ENCODE measurements at regions not wholly inside any gene's neighbourhood (a gene's known extent, or its start where the extent isn't known, plus 50 kb on each side); places are given as distances from the start of the nearest gene placed in this dataset.

DNA sequence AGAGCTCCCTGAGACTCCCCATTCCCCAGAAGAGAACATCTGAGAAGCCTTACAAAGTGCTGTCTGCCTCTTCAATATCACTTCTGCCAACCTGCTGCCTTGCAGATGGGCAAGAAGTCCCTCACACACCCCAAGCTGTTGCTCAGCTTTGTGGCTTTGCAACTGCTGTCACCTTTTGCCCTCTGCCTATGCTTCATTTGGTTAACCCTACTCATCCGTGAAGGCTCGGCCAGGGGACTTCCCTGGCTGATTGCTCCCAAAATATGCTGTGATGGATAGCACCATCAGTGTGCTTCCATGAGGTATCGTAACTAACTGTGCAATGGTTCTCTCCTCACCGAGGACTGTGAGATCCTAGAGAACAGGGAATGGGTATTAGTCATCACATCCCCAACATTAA is 88.9 kb upstream of the CYP1B1 start (continued):
- TF ChIP-seq, protein P1, sequence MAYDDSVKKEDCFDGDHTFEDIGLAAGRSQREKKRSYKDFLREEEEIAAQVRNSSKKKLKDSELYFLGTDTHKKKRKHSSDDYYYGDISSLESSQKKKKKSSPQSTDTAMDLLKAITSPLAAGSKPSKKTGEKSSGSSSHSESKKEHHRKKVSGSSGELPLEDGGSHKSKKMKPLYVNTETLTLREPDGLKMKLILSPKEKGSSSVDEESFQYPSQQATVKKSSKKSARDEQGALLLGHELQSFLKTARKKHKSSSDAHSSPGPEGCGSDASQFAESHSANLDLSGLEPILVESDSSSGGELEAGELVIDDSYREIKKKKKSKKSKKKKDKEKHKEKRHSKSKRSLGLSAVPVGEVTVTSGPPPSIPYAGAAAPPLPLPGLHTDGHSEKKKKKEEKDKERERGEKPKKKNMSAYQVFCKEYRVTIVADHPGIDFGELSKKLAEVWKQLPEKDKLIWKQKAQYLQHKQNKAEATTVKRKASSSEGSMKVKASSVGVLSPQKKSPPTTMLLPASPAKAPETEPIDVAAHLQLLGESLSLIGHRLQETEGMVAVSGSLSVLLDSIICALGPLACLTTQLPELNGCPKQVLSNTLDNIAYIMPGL (CRISPR knock-in tag; IDR thresholded peaks at IDR 0.05), result no peak
- TF ChIP-seq, protein P2, sequence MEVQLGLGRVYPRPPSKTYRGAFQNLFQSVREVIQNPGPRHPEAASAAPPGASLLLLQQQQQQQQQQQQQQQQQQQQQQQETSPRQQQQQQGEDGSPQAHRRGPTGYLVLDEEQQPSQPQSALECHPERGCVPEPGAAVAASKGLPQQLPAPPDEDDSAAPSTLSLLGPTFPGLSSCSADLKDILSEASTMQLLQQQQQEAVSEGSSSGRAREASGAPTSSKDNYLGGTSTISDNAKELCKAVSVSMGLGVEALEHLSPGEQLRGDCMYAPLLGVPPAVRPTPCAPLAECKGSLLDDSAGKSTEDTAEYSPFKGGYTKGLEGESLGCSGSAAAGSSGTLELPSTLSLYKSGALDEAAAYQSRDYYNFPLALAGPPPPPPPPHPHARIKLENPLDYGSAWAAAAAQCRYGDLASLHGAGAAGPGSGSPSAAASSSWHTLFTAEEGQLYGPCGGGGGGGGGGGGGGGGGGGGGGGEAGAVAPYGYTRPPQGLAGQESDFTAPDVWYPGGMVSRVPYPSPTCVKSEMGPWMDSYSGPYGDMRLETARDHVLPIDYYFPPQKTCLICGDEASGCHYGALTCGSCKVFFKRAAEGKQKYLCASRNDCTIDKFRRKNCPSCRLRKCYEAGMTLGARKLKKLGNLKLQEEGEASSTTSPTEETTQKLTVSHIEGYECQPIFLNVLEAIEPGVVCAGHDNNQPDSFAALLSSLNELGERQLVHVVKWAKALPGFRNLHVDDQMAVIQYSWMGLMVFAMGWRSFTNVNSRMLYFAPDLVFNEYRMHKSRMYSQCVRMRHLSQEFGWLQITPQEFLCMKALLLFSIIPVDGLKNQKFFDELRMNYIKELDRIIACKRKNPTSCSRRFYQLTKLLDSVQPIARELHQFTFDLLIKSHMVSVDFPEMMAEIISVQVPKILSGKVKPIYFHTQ (CRISPR knock-in tag; IDR thresholded peaks at IDR 0.05), result no peak
- TF ChIP-seq, protein P3, sequence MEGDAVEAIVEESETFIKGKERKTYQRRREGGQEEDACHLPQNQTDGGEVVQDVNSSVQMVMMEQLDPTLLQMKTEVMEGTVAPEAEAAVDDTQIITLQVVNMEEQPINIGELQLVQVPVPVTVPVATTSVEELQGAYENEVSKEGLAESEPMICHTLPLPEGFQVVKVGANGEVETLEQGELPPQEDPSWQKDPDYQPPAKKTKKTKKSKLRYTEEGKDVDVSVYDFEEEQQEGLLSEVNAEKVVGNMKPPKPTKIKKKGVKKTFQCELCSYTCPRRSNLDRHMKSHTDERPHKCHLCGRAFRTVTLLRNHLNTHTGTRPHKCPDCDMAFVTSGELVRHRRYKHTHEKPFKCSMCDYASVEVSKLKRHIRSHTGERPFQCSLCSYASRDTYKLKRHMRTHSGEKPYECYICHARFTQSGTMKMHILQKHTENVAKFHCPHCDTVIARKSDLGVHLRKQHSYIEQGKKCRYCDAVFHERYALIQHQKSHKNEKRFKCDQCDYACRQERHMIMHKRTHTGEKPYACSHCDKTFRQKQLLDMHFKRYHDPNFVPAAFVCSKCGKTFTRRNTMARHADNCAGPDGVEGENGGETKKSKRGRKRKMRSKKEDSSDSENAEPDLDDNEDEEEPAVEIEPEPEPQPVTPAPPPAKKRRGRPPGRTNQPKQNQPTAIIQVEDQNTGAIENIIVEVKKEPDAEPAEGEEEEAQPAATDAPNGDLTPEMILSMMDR (IDR thresholded peaks at IDR 0.05), result no peak
- TF ChIP-seq RORB (CRISPR knock-in tag; IDR thresholded peaks at IDR 0.05), result no peak

DNA sequence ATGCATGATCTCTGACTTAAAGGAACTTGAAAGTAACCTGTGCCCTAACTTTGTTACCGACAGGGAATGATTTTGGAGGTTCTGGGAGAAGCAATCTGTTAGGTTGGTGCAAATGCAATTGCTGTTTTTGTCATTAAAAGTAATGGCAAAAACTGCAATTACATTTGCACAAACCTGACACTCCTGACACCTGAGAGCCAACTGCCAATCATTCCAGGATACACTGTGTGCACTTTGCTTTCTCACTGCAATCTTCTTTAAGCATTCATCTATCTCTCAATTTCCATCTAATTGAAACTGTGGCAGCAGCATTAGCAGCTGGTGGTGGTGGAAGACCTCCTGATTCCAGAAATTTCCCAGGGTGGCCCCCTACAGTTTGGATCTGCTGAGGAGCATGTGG is 87.6 kb upstream of the CYP1B1 start:
- Mint-ChIP-seq H3K27ac (no peak overlapping the region), H3K36me3 (no peaks in the 10 kb centered on the region), H3K4me1 (peaks cover 12% of the 10 kb centered on the region), H3K9me3 (no peaks in the 10 kb centered on the region), H3K4me3 (no peak overlapping the region), H3K27me3 (ENCODE audit: low read depth) (peaks cover 18% of the 10 kb centered on the region)
- ChIA-PET POLR2A (no interaction called here), CTCF (interaction anchor here (1.1 kb wide), 1 partner anchor 87 kb away, joined by 4 read pairs; the partner anchor contains the start of gene CYP1B1)
- ATAC-seq (no peak), DNase-seq (ENCODE audit: low spot score) (no peak)
- no peak for TF ChIP-seq ZNF396 (CRISPR knock-in tag; IDR thresholded peaks at IDR 0.05; ENCODE audit: borderline replicate concordance)
- no peak for TF ChIP-seq JAZF1 (CRISPR knock-in tag; IDR thresholded peaks at IDR 0.05)
- no peak for TF ChIP-seq ZNF121 (CRISPR knock-in tag; IDR thresholded peaks at IDR 0.05)
- no peak for TF ChIP-seq PRRX2 (CRISPR knock-in tag; IDR thresholded peaks at IDR 0.05)
- no peak for TF ChIP-seq CREB1 (CRISPR knock-in tag; IDR thresholded peaks at IDR 0.05)
- TF ChIP-seq NR3C1 (CRISPR knock-in tag; conservative IDR thresholded peaks at IDR 0.05; ENCODE audit: low read depth), result no peak
- TF ChIP-seq, protein P4, sequence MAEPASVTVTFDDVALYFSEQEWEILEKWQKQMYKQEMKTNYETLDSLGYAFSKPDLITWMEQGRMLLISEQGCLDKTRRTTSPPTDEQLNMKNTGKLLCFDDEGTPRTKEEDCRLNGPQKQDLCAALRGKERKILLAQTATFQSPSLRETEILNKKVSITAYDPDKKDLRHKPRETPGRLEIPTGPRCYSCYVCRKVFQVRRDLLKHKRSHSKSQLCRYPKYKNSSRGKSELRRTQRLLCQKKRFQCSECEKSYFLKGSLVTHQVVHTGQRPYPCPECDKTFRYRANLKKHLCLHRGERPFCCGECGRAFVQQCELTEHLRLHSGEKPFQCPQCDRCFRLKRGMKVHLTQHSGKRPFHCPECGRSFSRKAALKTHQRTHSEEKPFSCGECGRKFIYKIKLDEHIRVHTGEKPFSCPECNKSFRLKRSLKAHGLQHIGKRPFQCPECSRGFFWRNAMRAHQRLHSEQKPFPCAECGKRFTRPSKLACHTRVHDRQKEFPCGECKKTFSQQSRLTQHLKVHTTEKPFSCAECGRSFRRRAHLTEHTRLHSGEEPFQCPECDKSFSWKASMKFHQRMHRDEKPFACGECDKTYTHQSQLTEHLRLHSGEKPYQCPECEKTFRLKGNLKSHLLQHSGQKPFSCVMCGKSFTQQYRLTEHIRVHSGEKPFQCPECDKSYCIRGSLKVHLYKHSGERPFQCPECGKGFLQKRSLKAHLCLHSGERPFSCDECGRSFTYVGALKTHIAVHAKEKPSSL (CRISPR knock-in tag; conservative IDR thresholded peaks at IDR 0.05), result no peak
- TF ChIP-seq, protein P5, sequence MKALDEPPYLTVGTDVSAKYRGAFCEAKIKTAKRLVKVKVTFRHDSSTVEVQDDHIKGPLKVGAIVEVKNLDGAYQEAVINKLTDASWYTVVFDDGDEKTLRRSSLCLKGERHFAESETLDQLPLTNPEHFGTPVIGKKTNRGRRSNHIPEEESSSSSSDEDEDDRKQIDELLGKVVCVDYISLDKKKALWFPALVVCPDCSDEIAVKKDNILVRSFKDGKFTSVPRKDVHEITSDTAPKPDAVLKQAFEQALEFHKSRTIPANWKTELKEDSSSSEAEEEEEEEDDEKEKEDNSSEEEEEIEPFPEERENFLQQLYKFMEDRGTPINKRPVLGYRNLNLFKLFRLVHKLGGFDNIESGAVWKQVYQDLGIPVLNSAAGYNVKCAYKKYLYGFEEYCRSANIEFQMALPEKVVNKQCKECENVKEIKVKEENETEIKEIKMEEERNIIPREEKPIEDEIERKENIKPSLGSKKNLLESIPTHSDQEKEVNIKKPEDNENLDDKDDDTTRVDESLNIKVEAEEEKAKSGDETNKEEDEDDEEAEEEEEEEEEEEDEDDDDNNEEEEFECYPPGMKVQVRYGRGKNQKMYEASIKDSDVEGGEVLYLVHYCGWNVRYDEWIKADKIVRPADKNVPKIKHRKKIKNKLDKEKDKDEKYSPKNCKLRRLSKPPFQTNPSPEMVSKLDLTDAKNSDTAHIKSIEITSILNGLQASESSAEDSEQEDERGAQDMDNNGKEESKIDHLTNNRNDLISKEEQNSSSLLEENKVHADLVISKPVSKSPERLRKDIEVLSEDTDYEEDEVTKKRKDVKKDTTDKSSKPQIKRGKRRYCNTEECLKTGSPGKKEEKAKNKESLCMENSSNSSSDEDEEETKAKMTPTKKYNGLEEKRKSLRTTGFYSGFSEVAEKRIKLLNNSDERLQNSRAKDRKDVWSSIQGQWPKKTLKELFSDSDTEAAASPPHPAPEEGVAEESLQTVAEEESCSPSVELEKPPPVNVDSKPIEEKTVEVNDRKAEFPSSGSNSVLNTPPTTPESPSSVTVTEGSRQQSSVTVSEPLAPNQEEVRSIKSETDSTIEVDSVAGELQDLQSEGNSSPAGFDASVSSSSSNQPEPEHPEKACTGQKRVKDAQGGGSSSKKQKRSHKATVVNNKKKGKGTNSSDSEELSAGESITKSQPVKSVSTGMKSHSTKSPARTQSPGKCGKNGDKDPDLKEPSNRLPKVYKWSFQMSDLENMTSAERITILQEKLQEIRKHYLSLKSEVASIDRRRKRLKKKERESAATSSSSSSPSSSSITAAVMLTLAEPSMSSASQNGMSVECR (CRISPR knock-in tag; IDR thresholded peaks at IDR 0.05; ENCODE audit: borderline replicate concordance), result no peak
- no peak for TF ChIP-seq FOXJ3 (CRISPR knock-in tag; IDR thresholded peaks at IDR 0.05; ENCODE audit: borderline replicate concordance)
- TF ChIP-seq, protein P6, sequence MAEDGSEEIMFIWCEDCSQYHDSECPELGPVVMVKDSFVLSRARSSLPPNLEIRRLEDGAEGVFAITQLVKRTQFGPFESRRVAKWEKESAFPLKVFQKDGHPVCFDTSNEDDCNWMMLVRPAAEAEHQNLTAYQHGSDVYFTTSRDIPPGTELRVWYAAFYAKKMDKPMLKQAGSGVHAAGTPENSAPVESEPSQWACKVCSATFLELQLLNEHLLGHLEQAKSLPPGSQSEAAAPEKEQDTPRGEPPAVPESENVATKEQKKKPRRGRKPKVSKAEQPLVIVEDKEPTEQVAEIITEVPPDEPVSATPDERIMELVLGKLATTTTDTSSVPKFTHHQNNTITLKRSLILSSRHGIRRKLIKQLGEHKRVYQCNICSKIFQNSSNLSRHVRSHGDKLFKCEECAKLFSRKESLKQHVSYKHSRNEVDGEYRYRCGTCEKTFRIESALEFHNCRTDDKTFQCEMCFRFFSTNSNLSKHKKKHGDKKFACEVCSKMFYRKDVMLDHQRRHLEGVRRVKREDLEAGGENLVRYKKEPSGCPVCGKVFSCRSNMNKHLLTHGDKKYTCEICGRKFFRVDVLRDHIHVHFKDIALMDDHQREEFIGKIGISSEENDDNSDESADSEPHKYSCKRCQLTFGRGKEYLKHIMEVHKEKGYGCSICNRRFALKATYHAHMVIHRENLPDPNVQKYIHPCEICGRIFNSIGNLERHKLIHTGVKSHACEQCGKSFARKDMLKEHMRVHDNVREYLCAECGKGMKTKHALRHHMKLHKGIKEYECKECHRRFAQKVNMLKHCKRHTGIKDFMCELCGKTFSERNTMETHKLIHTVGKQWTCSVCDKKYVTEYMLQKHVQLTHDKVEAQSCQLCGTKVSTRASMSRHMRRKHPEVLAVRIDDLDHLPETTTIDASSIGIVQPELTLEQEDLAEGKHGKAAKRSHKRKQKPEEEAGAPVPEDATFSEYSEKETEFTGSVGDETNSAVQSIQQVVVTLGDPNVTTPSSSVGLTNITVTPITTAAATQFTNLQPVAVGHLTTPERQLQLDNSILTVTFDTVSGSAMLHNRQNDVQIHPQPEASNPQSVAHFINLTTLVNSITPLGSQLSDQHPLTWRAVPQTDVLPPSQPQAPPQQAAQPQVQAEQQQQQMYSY (CRISPR knock-in tag; IDR thresholded peaks at IDR 0.05), result no peak
- no peak for TF ChIP-seq ZNF138 (CRISPR knock-in tag; conservative IDR thresholded peaks at IDR 0.05)
- TF ChIP-seq, protein P7, sequence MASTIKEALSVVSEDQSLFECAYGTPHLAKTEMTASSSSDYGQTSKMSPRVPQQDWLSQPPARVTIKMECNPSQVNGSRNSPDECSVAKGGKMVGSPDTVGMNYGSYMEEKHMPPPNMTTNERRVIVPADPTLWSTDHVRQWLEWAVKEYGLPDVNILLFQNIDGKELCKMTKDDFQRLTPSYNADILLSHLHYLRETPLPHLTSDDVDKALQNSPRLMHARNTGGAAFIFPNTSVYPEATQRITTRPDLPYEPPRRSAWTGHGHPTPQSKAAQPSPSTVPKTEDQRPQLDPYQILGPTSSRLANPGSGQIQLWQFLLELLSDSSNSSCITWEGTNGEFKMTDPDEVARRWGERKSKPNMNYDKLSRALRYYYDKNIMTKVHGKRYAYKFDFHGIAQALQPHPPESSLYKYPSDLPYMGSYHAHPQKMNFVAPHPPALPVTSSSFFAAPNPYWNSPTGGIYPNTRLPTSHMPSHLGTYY (CRISPR knock-in tag; IDR thresholded peaks at IDR 0.05), result no peak
- TF ChIP-seq ELF4 (CRISPR knock-in tag; IDR thresholded peaks at IDR 0.05; ENCODE audit: low read depth), result no peak
- no peak for TF ChIP-seq TEAD4 (CRISPR knock-in tag; IDR thresholded peaks at IDR 0.05)
